GM12878 (cell line): ENCODE measurements at regions not wholly inside any gene's neighbourhood (a gene's known extent, or its start where the extent isn't known, plus 50 kb on each side); places are given as distances from the start of the nearest gene placed in this dataset.

Source experiments
- ATAC-seq: fragments of 200-7000 bp; cut with Tn5 transposase; 3 replicates; pipeline ENCODE4 v1.9.1; 2020; ENCODE audit warnings: mild to moderate bottlenecking, moderate library complexity
- BruUV-seq: library from RNA; stranded (reverse); fragments of 400-500 nt; replicated peaks from 2 replicates; lab custom pipeline; 2021; lab: Mats Ljungman, UMichigan
- CTCF ChIA-PET: fragments of 300-600 bp; sonication (Branson Sonifier 250); formaldehyde crosslinking; extraction: SDS; loops from one replicate; lab custom pipeline; 2021; ENCODE audit warnings: inconsistent platforms; lab: Yijun Ruan, JAX
- POLR2A ChIA-PET: fragments of 350-600 bp; formaldehyde crosslinking; extraction: SDS; loops from one replicate; lab custom pipeline; 2021; ENCODE audit warnings: inconsistent platforms; lab: Charles Lee
- RAD21 ChIA-PET: fragments of 300-600 bp; sonication (Branson Sonifier 250); formaldehyde crosslinking; loops from one replicate; lab custom pipeline; 2023; ENCODE audit warnings: antibody characterized with exemption; ENCODE audit not compliant: unreplicated experiment; lab: Charles Lee
- SMC1A ChIA-PET: fragments of 300-600 bp; sonication (Branson Sonifier 250); formaldehyde crosslinking; loops from one replicate; lab custom pipeline; 2023; ENCODE audit not compliant: unreplicated experiment, uncharacterized antibody; lab: Charles Lee
- DNase-seq: peaks from one replicate; pipeline ENCODE4 v3.0.0-alpha.2; 2011; ENCODE audit warnings: low read depth, low spot score
- FAIRE-seq: peaks from 3 replicates; lab custom pipeline; 2011; peaks lifted over from hg19 to GRCh38; lab: Jason Lieb, UNC
- H2AFZ ChIP-seq: 2 replicates; pipeline ENCODE4 v1.6.0; 2011; ENCODE audit warnings: low read depth, low read length, control low read depth; ENCODE audit not compliant: control insufficient read depth
- H3K27ac ChIP-seq: 2 replicates; pipeline ENCODE4 v1.5.1; 2011; ENCODE audit warnings: control low read depth; ENCODE audit not compliant: control insufficient read depth, insufficient read depth
- H3K27me3 ChIP-seq, 2 experiments: replicated peaks in 1 of 2; 2 replicates each; pipeline versions ENCODE4 v1.6.0 to v1.6.1; 2011; ENCODE audit warnings: low read length in 1 of 2; ENCODE audit not compliant: control insufficient read depth in 2 of 2, insufficient read depth in 2 of 2
- H3K36me3 ChIP-seq, 2 experiments: 2 replicates each; pipeline ENCODE4 v1.5.1; 2011; ENCODE audit warnings: low read length in 1 of 2; ENCODE audit not compliant: control insufficient read depth in 2 of 2, insufficient read depth in 2 of 2
- H3K4me1 ChIP-seq: 2 replicates; pipeline ENCODE4 v1.6.1; 2011; ENCODE audit warnings: mild to moderate bottlenecking, low read length, moderate library complexity, mixed read lengths; ENCODE audit not compliant: control insufficient read depth, insufficient read depth
- H3K4me2 ChIP-seq: 2 replicates; pipeline ENCODE4 v1.6.0; 2011; ENCODE audit warnings: control low read depth; ENCODE audit not compliant: control insufficient read depth, insufficient read depth
- H3K4me3 ChIP-seq: fragments of 200-600 bp; sonication (generic); 2 replicates; pipeline ENCODE4 v1.5.1; 2016
- H3K79me2 ChIP-seq: 2 replicates; pipeline ENCODE4 v1.6.0; 2011; ENCODE audit warnings: low read length; ENCODE audit not compliant: control insufficient read depth, insufficient read depth
- H3K9ac ChIP-seq: 2 replicates; pipeline ENCODE4 v1.8.0; 2011; ENCODE audit warnings: low read length, control low read depth, mixed read lengths; ENCODE audit not compliant: control insufficient read depth, insufficient read depth
- H3K9me3 ChIP-seq: replicated peaks from 3 replicates; pipeline ENCODE4 v1.5.1; 2011; ENCODE audit warnings: mild to moderate bottlenecking, low read length; ENCODE audit not compliant: control insufficient read depth, insufficient read depth
- H4K20me1 ChIP-seq: 2 replicates; pipeline ENCODE4 v1.6.0; 2011; ENCODE audit not compliant: control insufficient read depth, insufficient read depth
- EZH2 ChIP-seq: IDR thresholded peaks from 2 replicates; pipeline ENCODE4 v1.6.1; 2012; ENCODE audit warnings: low read depth, mild to moderate bottlenecking, control low read depth, inconsistent platforms, low read length, borderline replicate concordance; ENCODE audit not compliant: control insufficient read depth
- GATAD2B ChIP-seq: fragments of 450-650 bp; conservative IDR thresholded peaks from 2 replicates; pipeline ENCODE4 v1.6.1; 2017; ENCODE audit warnings: low read depth, mild to moderate bottlenecking, moderate library complexity
- LARP7 ChIP-seq: fragments of 450-650 bp; IDR thresholded peaks from 2 replicates; pipeline ENCODE4 v1.6.1; 2017; ENCODE audit warnings: mild to moderate bottlenecking
- MEF2A ChIP-seq: IDR thresholded peaks from 2 replicates; pipeline ENCODE4 v1.6.1; 2011; ENCODE audit warnings: low read depth, mild to moderate bottlenecking, low read length, moderate library complexity; ENCODE audit not compliant: insufficient read depth
- MTA2 ChIP-seq: fragments of 450-650 bp; IDR thresholded peaks from 2 replicates; pipeline ENCODE4 v1.6.1; 2016; ENCODE audit warnings: low read depth, mild to moderate bottlenecking, moderate library complexity
- PKNOX1 ChIP-seq: fragments of 450-650 bp; IDR thresholded peaks from 2 replicates; pipeline ENCODE4 v1.6.1; 2016; ENCODE audit warnings: mild to moderate bottlenecking
- RB1 ChIP-seq: fragments of 450-650 bp; formaldehyde crosslinking; IDR thresholded peaks from 2 replicates; pipeline ENCODE4 v1.6.1; 2017; ENCODE audit warnings: mild to moderate bottlenecking, borderline replicate concordance
- RCOR1 ChIP-seq: conservative IDR thresholded peaks from 2 replicates; pipeline ENCODE4 v1.6.1; 2012; ENCODE audit warnings: low read depth, low read length, improper control_type of control experiment
- ZBTB33 ChIP-seq: fragments of 450-650 bp; IDR thresholded peaks from 2 replicates; pipeline ENCODE4 v1.6.1; 2017; ENCODE audit warnings: mild to moderate bottlenecking
- ZNF207 ChIP-seq: fragments of 450-650 bp; IDR thresholded peaks from 2 replicates; pipeline ENCODE4 v1.6.1; 2014; ENCODE audit warnings: antibody characterized with exemption, mild to moderate bottlenecking, borderline replicate concordance
- ZZZ3 ChIP-seq: IDR thresholded peaks from 2 replicates; pipeline ENCODE4 v1.6.1; 2011; ENCODE audit warnings: low read depth; ENCODE audit not compliant: control insufficient read depth, insufficient read length
- WGBS: methylation state at CpG from one replicate; pipeline ENCODE4 v1.1.6; 2016; ENCODE audit warnings: low lambda C conversion rate; ENCODE audit not compliant: insufficient replicate concordance, insufficient coverage; ENCODE audit errors: missing lambda C conversion rate; 5-methylcytosine and 5-hydroxymethylcytosine counted together
- in situ Hi-C: fragments of 300-500 bp; cut with MboI; formaldehyde crosslinking; loops from 9 replicates; pipeline ENCODE4 v1.14.3; 2018; ENCODE audit warnings: mixed read lengths
- intact Hi-C: fragments of 100-400 bp; cut with micrococcal nuclease; formaldehyde crosslinking; loops from one replicate; pipeline ENCODE4 v1.14.2; 2022; ENCODE audit not compliant: unreplicated experiment

DNA sequence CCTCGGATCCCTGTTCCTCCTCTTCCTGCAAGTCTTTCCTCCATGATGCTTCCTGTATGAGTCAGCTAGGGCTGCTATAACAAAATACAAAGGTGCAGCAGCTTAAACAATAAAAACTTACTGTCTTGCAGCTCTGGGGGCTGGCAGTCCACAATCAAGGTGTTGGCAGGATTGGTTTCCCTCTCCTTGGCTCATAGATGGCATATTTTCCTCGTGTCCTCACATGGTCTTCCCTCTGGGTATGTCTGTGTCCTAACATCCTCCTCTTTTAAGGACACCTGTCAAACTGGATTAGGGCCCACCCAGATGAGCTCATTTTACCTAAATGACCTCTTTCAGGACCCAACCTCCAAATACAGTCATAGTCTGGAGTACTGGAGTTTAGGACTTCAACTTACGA, 117.5 kb downstream of the MED10 start:
- POLR2A ChIA-PET = interaction anchor here (0.6 to 1.2 kb wide), 3 partner anchors 9 to 12 kb away, joined by 4 to 10 read pairs (median 7); no protein-coding TSS in a partner anchor
- H3K27me3 ChIP-seq = no peaks in the 10 kb centered on the region
- CTCF ChIA-PET = interaction anchor here (1.4 kb wide), 1 partner anchor 12 kb away, joined by 3 read pairs; no protein-coding TSS in a partner anchor

More for the DNA sequence above, 117.5 kb downstream of the MED10 start:
- no peak overlapping the region for H3K4me3 ChIP-seq
- no peaks in the 10 kb centered on the region for H3K36me3 ChIP-seq
- no peaks in the 10 kb centered on the region for H3K4me1 ChIP-seq
- H3K79me2 ChIP-seq = no peaks in the 10 kb centered on the region
- intact Hi-C loops (no loop called here), in situ Hi-C loops (no loop called here)
- no peaks in the 10 kb centered on the region for H4K20me1 ChIP-seq
- WGBS = 16% methylated on average over 3 of the region's 3 CpGs
- FAIRE-seq (no peak), DNase-seq (no peak), ATAC-seq (no peak)
- BruUV-seq = no TSS peak
- H2AFZ ChIP-seq = no peak overlapping the region
- ChIA-PET RAD21 (interaction anchor here (0.7 kb wide), 1 partner anchor 165 kb away, joined by 3 read pairs; no protein-coding TSS in a partner anchor), SMC1A (interaction anchor here (0.9 to 3.5 kb wide), 6 partner anchors 11 to 113 kb away, joined by 3 to 20 read pairs (median 4); no protein-coding TSS in a partner anchor)
- no peak overlapping the region for H3K9ac ChIP-seq
- no peak overlapping the region for H3K27ac ChIP-seq
- H3K4me2 ChIP-seq = no peak overlapping the region
- TF ChIP-seq MEF2A (no peak), EZH2 (no peak), RB1 (no peak), ZNF207 (no peak), MTA2 (no peak), PKNOX1 (no peak), LARP7 (no peak), RCOR1 (no peak), ZBTB33 (no peak), ZZZ3 (no peak), GATAD2B (no peak)
- no peaks in the 10 kb centered on the region; the same call in 2 of the 3 replicates for H3K9me3 ChIP-seq
